OCI-LY3 (cell line): ENCODE measurements at regions not wholly inside any gene's neighbourhood (a gene's known extent, or its start where the extent isn't known, plus 50 kb on each side); places are given as distances from the start of the nearest gene placed in this dataset.

ENCODE experiments used
- CTCF ChIP-seq: fragments of 200-600, 300-600 bp; sonication (generic); IDR thresholded peaks from 2 replicates; pipeline ENCODE4 v1.5.1; 2014; ENCODE audit warnings: antibody characterized with exemption, low read length, low read depth
- EZH2phosphoT487 ChIP-seq: fragments of 200-600 bp; shearing (Covaris generic); IDR thresholded peaks from 2 replicates; pipeline ENCODE4 v1.6.1; 2018; ENCODE audit warnings: antibody characterized with exemption, mixed run types, low read depth

DNA sequence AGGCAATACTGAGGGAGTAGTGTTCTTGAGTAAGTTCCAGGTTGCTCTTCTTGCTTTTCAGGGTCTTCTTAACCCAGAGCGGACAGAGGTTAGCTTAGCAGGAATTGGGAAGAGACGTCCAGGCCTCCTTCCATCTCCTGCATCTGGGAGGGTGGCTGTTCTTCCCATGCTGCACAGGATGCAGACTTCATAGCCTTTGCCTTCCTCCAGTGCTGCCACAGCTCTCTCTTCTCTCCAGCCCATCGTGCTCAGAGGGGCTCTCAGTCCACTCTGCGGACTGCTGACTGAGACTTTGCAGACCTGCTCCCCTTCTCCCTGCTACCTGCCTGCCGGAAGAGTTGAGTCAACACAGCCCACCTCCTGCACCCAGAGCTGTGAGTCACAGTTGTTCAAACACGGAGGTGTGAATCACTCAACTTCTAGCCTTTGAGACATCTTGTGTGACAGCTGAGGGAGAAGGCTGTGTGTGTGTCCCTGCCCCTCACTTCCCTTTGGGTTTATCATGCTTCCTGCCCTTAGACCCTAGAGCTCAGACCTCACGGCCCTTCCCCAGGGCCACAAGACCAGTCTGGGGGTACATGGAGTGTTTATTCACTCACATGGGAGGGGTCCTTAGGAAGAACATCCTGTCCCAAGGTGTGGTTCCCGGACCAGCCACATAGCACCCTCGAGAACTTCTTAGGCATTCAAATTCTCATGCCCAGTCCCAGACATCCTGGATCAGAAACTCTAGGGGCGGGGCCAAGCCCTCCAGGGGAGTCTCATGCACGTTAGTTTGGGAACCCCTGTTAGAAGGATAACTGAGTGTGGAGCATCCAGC lies 158.3 kb upstream of the CACNA1E start:
- TF ChIP-seq CTCF (no peak), EZH2phosphoT487 (no peak)
